Gastroesophageal sphincter (tissue), 4 donors: ENCODE measurements at regions not wholly inside any gene's neighbourhood (a gene's known extent, or its start where the extent isn't known, plus 50 kb on each side); places are given as distances from the start of the nearest gene placed in this dataset.
A peak's percentile ranks its signal among the peaks of the same experiment; 100 is the strongest.

Experiments used
- ATAC-seq: fragments of 150-250 bp; one replicate; pipeline ENCODE4 v1.9.1; 2016; ENCODE audit warnings: mild to moderate bottlenecking, moderate library complexity
- H3K27ac ChIP-seq, 4 donors: fragments of 200-600 bp; sonication (generic) in 3 of 4; 1 replicate in 3 of 4; 2 replicates in 1 of 4; pipeline ENCODE4 v1.5.1; 2016 to 2019
- H3K27me3 ChIP-seq: fragments of 200-600 bp; sonication (generic); one replicate; pipeline ENCODE4 v1.5.1; 2019
- H3K36me3 ChIP-seq, 2 donors: fragments of 200-600 bp; sonication (generic); one replicate each; pipeline ENCODE4 v1.5.1; 2019; ENCODE audit warnings: control low read depth in 1 of 2
- H3K4me1 ChIP-seq, 3 donors: fragments of 200-600 bp; sonication (generic); 1 replicate in 2 of 3; 2 replicates in 1 of 3; pipeline ENCODE4 v1.5.1; 2016 to 2019; ENCODE audit warnings: control low read depth in 2 of 3
- H3K4me3 ChIP-seq, 2 donors: fragments of 200-600 bp; sonication (generic); one replicate each; pipeline ENCODE4 v1.5.1; 2019; ENCODE audit warnings: mild to moderate bottlenecking in 1 of 2, moderate library complexity in 1 of 2
- H3K9me3 ChIP-seq, 3 donors: fragments of 200-600 bp; sonication (generic); one replicate each; pipeline ENCODE4 v1.5.1; 2017 to 2019; ENCODE audit warnings: control low read depth in 2 of 3
- EP300 ChIP-seq: sonication (generic); formaldehyde crosslinking; IDR thresholded peaks from one replicate; pipeline ENCODE4 v1.6.1; 2017; ENCODE audit warnings: antibody characterized with exemption, mild to moderate bottlenecking
- POLR2A ChIP-seq, 2 donors: fragments of 450-650 bp; IDR thresholded peaks; one replicate each; pipeline ENCODE4 v1.6.1; 2017; ENCODE audit warnings: antibody characterized with exemption in 2 of 2, mild to moderate bottlenecking in 2 of 2, moderate library complexity in 1 of 2
- POLR2AphosphoS5 ChIP-seq: sonication (generic); formaldehyde crosslinking; IDR thresholded peaks from one replicate; pipeline ENCODE4 v1.6.1; 2017; ENCODE audit warnings: antibody characterized with exemption
- WGBS, 2 donors: methylation state at CpG; one replicate each; pipeline ENCODE4 v1.1.5; 2018; ENCODE audit warnings: low coverage in 1 of 2; 5-methylcytosine and 5-hydroxymethylcytosine counted together
- TF ChIP-seq, protein P1 (sequence below), 4 experiments: fragments of 200-600 bp in 2 of 4; fragments of 450-650 bp in 2 of 4; sonication (generic) in 1 of 4; IDR thresholded peaks; one replicate each; pipeline ENCODE4 v1.5.1; 2017 to 2019; ENCODE audit warnings: antibody characterized with exemption in 4 of 4, mild to moderate bottlenecking in 2 of 4, moderate library complexity in 2 of 4

GRCh38 chr18:22674272-22674671, 256.6 kb upstream of the CTAGE1 start:
- 61 to 65% methylated on average over 2 to 3 of the region's 3 CpGs for WGBS, 2 donors
- Histone ChIP-seq H3K27me3 (no peaks in the 10 kb centered on the region), H3K36me3 (no peaks in the 10 kb centered on the region), H3K9me3 (peaks cover 0 to 5% (median 0%) of the 10 kb centered on the region in 3 donors), H3K4me3 (no peak overlapping the region), H3K4me1 (peaks cover 0 to 19% (median 9%) of the 10 kb centered on the region in 3 donors), H3K27ac (no peak overlapping the region)
- ATAC-seq, result no peak
- peak; percentile 16 for TF ChIP-seq POLR2AphosphoS5
- TF ChIP-seq EP300, result no peak

- peaks cover 0 to 5% (median 0%) of the 10 kb centered on the region in 3 donors for H3K9me3 ChIP-seq
- H3K4me1 ChIP-seq, result peaks cover 0 to 19% (median 9%) of the 10 kb centered on the region in 3 donors
- no peaks in the 10 kb centered on the region for H3K27me3 ChIP-seq
- ATAC-seq, result no peak
- no peak overlapping the region for H3K27ac ChIP-seq
- H3K4me3 ChIP-seq, result no peak overlapping the region
- no peaks in the 10 kb centered on the region for H3K36me3 ChIP-seq
- TF ChIP-seq EP300 (no peak), POLR2A (IDR thresholded peaks at IDR 0.05) (no peak), POLR2AphosphoS5 (no peak)
- TF ChIP-seq, protein P1, sequence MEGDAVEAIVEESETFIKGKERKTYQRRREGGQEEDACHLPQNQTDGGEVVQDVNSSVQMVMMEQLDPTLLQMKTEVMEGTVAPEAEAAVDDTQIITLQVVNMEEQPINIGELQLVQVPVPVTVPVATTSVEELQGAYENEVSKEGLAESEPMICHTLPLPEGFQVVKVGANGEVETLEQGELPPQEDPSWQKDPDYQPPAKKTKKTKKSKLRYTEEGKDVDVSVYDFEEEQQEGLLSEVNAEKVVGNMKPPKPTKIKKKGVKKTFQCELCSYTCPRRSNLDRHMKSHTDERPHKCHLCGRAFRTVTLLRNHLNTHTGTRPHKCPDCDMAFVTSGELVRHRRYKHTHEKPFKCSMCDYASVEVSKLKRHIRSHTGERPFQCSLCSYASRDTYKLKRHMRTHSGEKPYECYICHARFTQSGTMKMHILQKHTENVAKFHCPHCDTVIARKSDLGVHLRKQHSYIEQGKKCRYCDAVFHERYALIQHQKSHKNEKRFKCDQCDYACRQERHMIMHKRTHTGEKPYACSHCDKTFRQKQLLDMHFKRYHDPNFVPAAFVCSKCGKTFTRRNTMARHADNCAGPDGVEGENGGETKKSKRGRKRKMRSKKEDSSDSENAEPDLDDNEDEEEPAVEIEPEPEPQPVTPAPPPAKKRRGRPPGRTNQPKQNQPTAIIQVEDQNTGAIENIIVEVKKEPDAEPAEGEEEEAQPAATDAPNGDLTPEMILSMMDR (IDR thresholded peaks at IDR 0.05), result no peak
These were observed 257.3 kb upstream of the CTAGE1 start for GRCh38 chr18:22675006-22675405.

GRCh38 chr18:22676423-22676822, 256.7 kb upstream of the RBBP8 start:
- TF ChIP-seq EP300 (no peak), POLR2A (IDR thresholded peaks at IDR 0.05) (no peak), POLR2AphosphoS5 (no peak)
- TF ChIP-seq, protein P1 (IDR thresholded peaks at IDR 0.05), result no peak
- WGBS, 2 donors, result 39 to 70% methylated on average over 2 of the region's 2 CpGs

DNA sequence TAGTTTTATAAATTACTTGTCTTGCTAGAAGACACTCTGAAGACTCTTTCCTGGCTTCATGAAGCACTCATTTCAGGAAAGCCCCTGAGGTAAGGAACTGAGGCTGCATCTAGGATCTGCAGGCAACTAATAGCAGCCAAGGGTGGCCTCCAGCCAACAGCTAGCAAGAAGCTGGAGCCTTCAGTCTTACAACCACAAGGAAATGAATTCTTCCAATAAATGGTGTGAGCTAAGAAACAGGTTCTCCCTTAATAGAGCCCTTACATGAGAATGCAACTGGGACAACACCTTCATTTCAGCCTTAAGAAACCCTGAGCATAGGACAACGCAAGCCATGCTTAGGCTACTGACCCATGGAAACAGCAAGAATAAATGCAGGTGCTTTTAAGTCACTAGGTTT, 254.6 kb upstream of the RBBP8 start:
- no peaks in the 10 kb centered on the region for H3K36me3 ChIP-seq
- H3K27ac ChIP-seq, result no peak overlapping the region
- no peak overlapping the region for H3K4me3 ChIP-seq
- whole genome bisulfite sequencing, 2 donors, result 100% methylated on average over 1 of the region's 1 CpG
- peaks cover 0 to 5% (median 0%) of the 10 kb centered on the region in 3 donors for H3K9me3 ChIP-seq
- peaks cover 6 to 42% (median 10%) of the 10 kb centered on the region in 3 donors for H3K4me1 ChIP-seq
- no peak for TF ChIP-seq EP300
- TF ChIP-seq POLR2AphosphoS5, result peak; percentile 33
- H3K27me3 ChIP-seq, result no peaks in the 10 kb centered on the region
- ATAC-seq, result no peak

More at GRCh38 chr18:22676423-22676822, 256.7 kb upstream of the RBBP8 start:
- Histone ChIP-seq H3K36me3 (no peaks in the 10 kb centered on the region), H3K9me3 (peaks cover 0 to 5% (median 0%) of the 10 kb centered on the region in 3 donors), H3K27me3 (no peaks in the 10 kb centered on the region), H3K4me1 (peaks cover 0 to 22% (median 6%) of the 10 kb centered on the region in 3 donors), H3K4me3 (no peak overlapping the region), H3K27ac (no peak overlapping the region)
- no peak for ATAC-seq

GRCh38 chr18:22680944-22681343, 252.2 kb upstream of the RBBP8 start:
- TF ChIP-seq, protein P1 (IDR thresholded peaks at IDR 0.05), result no peak

GRCh38 chr18:22681908-22682307, 251.2 kb upstream of the RBBP8 start:
- no peaks in the 10 kb centered on the region for H3K9me3 ChIP-seq
- no peak for ATAC-seq
- H3K36me3 ChIP-seq, result no peaks in the 10 kb centered on the region
- H3K27ac ChIP-seq, result no peak overlapping the region
- peaks cover 0 to 40% (median 10%) of the 10 kb centered on the region in 3 donors for H3K4me1 ChIP-seq
- WGBS, 2 donors, result 11 to 17% methylated on average over 2 of the region's 2 CpGs
- H3K27me3 ChIP-seq, result no peaks in the 10 kb centered on the region
- H3K4me3 ChIP-seq, result no peak overlapping the region
- no peak for TF ChIP-seq POLR2AphosphoS5
- no peak for TF ChIP-seq EP300
- TF ChIP-seq, protein P1 (IDR thresholded peaks at IDR 0.05), result no peak
- TF ChIP-seq POLR2A (IDR thresholded peaks at IDR 0.05), result no peak

More at GRCh38 chr18:22680944-22681343, 252.2 kb upstream of the RBBP8 start:
- Histone ChIP-seq H3K27me3 (no peaks in the 10 kb centered on the region), H3K4me3 (no peak overlapping the region), H3K4me1 (peaks cover 0 to 40% (median 10%) of the 10 kb centered on the region in 3 donors), H3K36me3 (no peaks in the 10 kb centered on the region), H3K9me3 (no peaks in the 10 kb centered on the region), H3K27ac (no peak overlapping the region)
- no peak for ATAC-seq
